BJ (cell line): ENCODE measurements at regions not wholly inside any gene's neighbourhood (a gene's known extent, or its start where the extent isn't known, plus 50 kb on each side); places are given as distances from the start of the nearest gene placed in this dataset.

Experiments used
- CTCF ChIA-PET: fragments of 350-600 bp; formaldehyde crosslinking; extraction: SDS; loops from one replicate; lab custom pipeline; 2021; ENCODE audit warnings: antibody characterized with exemption, inconsistent platforms; lab: Yijun Ruan, JAX
- POLR2A ChIA-PET: fragments of 300-600 bp; sonication (Branson Sonifier 250); formaldehyde crosslinking; extraction: SDS; loops from one replicate; lab custom pipeline; 2021; ENCODE audit warnings: antibody characterized with exemption; lab: Charles Lee
- DNase-seq: peaks from one replicate; pipeline ENCODE4 v3.0.0-alpha.2; 2011; ENCODE audit warnings: low read depth
- H3K27me3 ChIP-seq: 2 replicates; pipeline ENCODE4 v1.6.0; 2011; ENCODE audit warnings: low read length; ENCODE audit not compliant: control insufficient read depth, insufficient read depth
- H3K36me3 ChIP-seq: 2 replicates; pipeline ENCODE4 v1.5.1; 2011; ENCODE audit warnings: low read length; ENCODE audit not compliant: control insufficient read depth, insufficient read depth
- H3K4me3 ChIP-seq: 2 replicates; pipeline ENCODE4 v1.5.1; 2011; ENCODE audit warnings: low read depth, mild to moderate bottlenecking, control low read depth, low read length
- TF ChIP-seq, protein P1 (sequence below): IDR thresholded peaks from 2 replicates; pipeline ENCODE4 v1.5.1; 2011; ENCODE audit warnings: low read depth, mild to moderate bottlenecking, control low read depth, inconsistent platforms, low read length, moderate library complexity; ENCODE audit not compliant: insufficient read depth

DNA sequence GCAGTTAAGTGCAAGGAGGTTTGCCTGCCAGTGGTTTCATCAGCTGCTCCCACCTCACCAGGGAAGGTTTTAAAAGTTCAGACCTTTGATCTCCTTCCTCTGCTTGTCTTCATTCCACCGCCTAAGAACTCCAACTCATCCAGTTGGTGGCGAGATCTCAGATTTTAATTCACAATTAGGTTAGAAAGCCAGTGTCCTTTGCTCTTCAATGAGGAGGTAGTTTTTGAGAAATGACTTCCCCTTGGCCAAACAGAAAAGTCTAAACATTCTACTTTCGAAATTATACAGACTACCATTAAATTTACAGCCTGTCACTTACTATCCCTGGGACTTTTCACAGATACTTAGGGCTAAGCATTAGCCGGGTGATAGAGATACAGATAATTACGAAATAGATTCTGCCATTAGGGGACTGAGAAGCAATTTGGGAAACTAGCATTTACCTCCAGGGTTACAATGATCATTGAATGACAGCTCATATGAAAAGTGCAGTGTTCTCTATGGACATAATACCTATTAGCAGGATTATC lies 513.4 kb upstream of the GHITM start:
- Histone ChIP-seq H3K27me3 (no peaks in the 10 kb centered on the region), H3K4me3 (no peak overlapping the region), H3K36me3 (no peaks in the 10 kb centered on the region)
- ChIA-PET POLR2A (no interaction called here), CTCF (no interaction called here)
- TF ChIP-seq, protein P1, sequence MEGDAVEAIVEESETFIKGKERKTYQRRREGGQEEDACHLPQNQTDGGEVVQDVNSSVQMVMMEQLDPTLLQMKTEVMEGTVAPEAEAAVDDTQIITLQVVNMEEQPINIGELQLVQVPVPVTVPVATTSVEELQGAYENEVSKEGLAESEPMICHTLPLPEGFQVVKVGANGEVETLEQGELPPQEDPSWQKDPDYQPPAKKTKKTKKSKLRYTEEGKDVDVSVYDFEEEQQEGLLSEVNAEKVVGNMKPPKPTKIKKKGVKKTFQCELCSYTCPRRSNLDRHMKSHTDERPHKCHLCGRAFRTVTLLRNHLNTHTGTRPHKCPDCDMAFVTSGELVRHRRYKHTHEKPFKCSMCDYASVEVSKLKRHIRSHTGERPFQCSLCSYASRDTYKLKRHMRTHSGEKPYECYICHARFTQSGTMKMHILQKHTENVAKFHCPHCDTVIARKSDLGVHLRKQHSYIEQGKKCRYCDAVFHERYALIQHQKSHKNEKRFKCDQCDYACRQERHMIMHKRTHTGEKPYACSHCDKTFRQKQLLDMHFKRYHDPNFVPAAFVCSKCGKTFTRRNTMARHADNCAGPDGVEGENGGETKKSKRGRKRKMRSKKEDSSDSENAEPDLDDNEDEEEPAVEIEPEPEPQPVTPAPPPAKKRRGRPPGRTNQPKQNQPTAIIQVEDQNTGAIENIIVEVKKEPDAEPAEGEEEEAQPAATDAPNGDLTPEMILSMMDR = no peak
- no peak for DNase-seq

DNA sequence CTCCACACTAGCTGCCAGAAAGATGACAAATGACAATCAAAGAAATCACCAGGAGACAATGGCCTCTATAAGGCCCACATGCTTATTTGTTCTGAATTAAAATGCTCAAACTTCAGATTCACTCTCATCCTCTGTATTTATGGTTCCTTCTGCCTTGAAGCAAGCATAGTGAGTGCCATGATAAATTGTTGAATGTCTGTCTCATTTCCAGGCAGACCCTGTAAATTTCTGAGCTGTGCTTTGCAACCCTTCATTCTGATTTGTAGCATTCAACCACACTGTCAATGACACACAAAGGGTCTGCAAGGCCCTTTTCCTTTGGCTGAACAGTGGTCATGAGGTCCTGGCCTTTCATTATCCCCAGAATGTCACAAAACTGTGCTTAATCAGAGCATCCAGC lies 506.6 kb upstream of the GHITM start:
- Histone ChIP-seq H3K36me3 (no peaks in the 10 kb centered on the region), H3K27me3 (no peaks in the 10 kb centered on the region), H3K4me3 (no peak overlapping the region)
- no peak for DNase-seq
- POLR2A ChIA-PET = no interaction called here
- CTCF ChIA-PET = no interaction called here
- TF ChIP-seq, protein P1 = no peak

DNA sequence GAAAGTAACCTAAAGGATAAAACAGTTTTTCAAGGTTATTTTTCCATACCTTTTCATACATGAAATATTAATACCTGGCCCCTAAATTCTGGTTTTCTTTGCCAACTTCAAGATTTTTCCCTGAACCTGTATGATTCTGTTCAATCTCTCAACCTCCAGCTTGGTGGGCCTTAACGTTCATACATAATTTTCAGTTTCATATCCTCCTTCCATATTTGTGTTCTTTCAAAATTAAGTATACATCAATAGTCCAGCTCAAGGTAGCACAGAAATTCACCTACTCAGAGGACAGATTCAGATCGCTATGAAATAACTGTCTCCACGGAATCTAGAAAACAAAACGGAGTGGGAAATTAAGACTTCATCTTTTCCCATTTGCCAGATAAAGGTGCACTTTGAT lies 505.8 kb upstream of the GHITM start:
- ChIA-PET CTCF (no interaction called here), POLR2A (no interaction called here)
- no peak overlapping the region for H3K4me3 ChIP-seq
- TF ChIP-seq, protein P1 = no peak
- H3K27me3 ChIP-seq = no peaks in the 10 kb centered on the region
- no peaks in the 10 kb centered on the region for H3K36me3 ChIP-seq
- DNase-seq = no peak

DNA sequence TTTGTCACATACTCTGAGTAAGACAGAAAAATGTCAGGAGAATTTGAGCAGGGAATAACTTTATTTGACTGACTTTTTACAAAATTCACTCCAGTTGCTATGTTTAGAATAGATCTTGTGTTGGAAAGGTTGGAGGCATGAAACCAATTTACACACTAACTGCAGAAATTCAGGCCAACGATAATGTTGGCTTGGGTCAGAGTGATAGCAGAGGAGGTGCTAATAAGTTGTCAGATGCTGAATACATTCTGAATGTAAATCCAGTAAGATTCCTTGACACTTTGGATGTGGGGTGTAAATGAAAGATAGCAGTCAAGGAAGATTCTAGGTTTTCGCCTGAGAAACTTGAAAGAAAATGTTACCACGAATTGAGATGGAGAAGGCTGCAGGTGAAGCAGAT lies 502.5 kb upstream of the GHITM start:
- ChIA-PET CTCF (no interaction called here), POLR2A (no interaction called here)
- no peaks in the 10 kb centered on the region for H3K27me3 ChIP-seq
- H3K4me3 ChIP-seq = no peak overlapping the region
- DNase-seq = no peak
- TF ChIP-seq, protein P1 = no peak
- no peaks in the 10 kb centered on the region for H3K36me3 ChIP-seq

DNA sequence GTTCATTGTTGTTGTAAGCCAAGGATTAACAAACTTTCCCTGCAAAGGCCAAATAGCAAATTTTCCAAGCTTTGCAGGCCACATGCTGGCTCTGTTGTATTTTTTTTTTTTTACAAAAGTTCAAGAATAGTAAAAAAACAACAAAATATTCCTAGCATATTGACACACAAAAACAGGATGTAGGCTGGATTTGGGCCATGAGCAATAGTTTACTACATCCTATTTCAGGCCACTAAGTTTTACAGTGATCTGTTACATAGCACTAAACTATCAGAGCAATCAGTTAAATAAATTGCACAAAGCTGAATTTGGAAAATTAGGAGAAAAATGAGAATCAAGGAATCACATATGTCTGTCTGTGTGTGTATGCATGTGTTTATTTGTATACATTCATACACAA lies 491.8 kb upstream of the GHITM start:
- DNase-seq = no peak
- CTCF ChIA-PET = interaction anchor here (1.0 kb wide), 1 partner anchor 24 kb away, joined by 3 read pairs; no protein-coding TSS in a partner anchor
- no peak overlapping the region for H3K4me3 ChIP-seq
- H3K36me3 ChIP-seq = no peaks in the 10 kb centered on the region
- H3K27me3 ChIP-seq = no peaks in the 10 kb centered on the region
- POLR2A ChIA-PET = no interaction called here
- TF ChIP-seq, protein P1 = no peak
